ENCODE measurements at regions not wholly inside any gene's neighbourhood (a gene's known extent, or its start where the extent isn't known, plus 50 kb on each side); places are given as distances from the start of the nearest gene placed in this dataset.

- Histone ChIP-seq H3K27ac (ENCODE audit: low read length in 2 of 2) (no peak overlapping the region), H3K36me3 (replicated peaks in 1 of 2; ENCODE audit: control extremely low read depth in 1 of 2, control insufficient read depth in 1 of 2, extremely low read depth in 1 of 2, insufficient read depth in 2 of 2, low read length in 1 of 2) (no peaks in the 10 kb centered on the region), H3K27me3 (replicated peaks in 1 of 4; ENCODE audit: control extremely low read depth in 1 of 4, control insufficient read depth in 3 of 4, insufficient read depth in 4 of 4, low read length in 3 of 4) (no peaks in the 10 kb centered on the region), H2AFZ (ENCODE audit: insufficient read depth, low read depth, low read length, poor library complexity, severe bottlenecking) (no peak overlapping the region), H3K4me1 (ENCODE audit: control insufficient read depth in 2 of 2, insufficient read depth in 2 of 2, low read length in 2 of 2) (no peaks in the 10 kb centered on the region), H3K79me2 (ENCODE audit: control insufficient read depth, insufficient read depth, low read length) (no peaks in the 10 kb centered on the region), H3K9me3 (ENCODE audit: control extremely low read depth in 1 of 3, control insufficient read depth in 2 of 3, insufficient read depth in 1 of 3, low read length in 2 of 3) (no peaks in the 10 kb centered on the region), H4K20me1 (ENCODE audit: control insufficient read depth, insufficient read depth, low read length, poor library complexity, severe bottlenecking) (no peaks in the 10 kb centered on the region), H3K4me3 (ENCODE audit: control extremely low read depth in 1 of 5, extremely low read depth in 1 of 5, insufficient read depth in 1 of 5, low read depth in 2 of 5, low read length in 4 of 5) (no peak overlapping the region), H3K9ac (ENCODE audit: low read length) (no peak overlapping the region), H3K4me2 (replicated peaks; ENCODE audit: low read depth, low read length, poor library complexity, severe bottlenecking) (no peak overlapping the region)
- ATAC-seq (ENCODE audit: low read depth) = no peak
- ChIA-PET POLR2A (no interaction called here), CTCF (no interaction called here)
- no peaks in the 10 kb centered on the region for H3K9me3 Mint-ChIP-seq (ENCODE audit: insufficient read depth)
- intact Hi-C loops (cut with micrococcal nuclease) = no loop called here
- H3K4me1 Mint-ChIP-seq = no peaks in the 10 kb centered on the region
- no peak overlapping the region for H3K4me3 Mint-ChIP-seq
- no peak for TF ChIP-seq CTCF (IDR thresholded peaks at IDR 0.05)
- TF ChIP-seq EZH2 (IDR thresholded peaks at IDR 0.05; ENCODE audit: borderline replicate concordance, insufficient read depth, low read depth, low read length, poor library complexity, severe bottlenecking) = no peak
- H3K27ac Mint-ChIP-seq = no peak overlapping the region
- no peaks in the 10 kb centered on the region for H3K27me3 Mint-ChIP-seq
- no CpG with 5 or more reads among the region's 4 CpGs for WGBS (ENCODE audit: insufficient coverage)
- DNase-seq = no peak
Observed at GRCh38 chr5:104431981-104432380, 869.4 kb upstream of the NUDT12 start.

DNA sequence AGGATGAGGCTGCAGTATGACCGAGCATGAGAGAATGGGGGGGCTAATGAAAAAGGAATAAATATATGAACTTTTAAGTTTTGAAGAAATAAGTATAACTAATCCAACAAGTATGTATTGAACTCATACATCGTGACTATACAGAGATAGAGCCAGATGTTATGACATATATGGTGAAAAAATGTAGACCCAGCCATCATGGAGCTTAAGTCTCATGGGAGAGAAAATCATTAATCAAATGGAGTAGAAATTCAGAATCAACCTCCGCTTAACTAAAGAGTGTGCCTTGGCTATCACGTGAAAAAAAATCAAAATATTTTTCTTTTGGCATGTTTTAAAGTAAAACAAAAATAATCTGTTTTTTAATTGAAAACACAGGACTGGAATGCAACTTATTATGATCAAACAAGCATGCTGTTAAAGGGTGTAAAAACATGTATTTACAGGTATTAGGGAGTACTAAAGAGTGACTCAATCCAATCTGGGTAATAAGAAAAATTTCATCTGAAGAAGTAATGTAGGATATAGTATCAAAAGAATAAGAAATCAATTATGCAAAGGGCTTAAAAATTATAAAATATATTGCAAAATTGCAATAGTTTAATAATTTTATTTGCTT, 868.5 kb upstream of the NUDT12 start:
- Mint-ChIP-seq H3K9me3 (ENCODE audit: insufficient read depth) (no peaks in the 10 kb centered on the region), H3K4me1 (no peaks in the 10 kb centered on the region), H3K27ac (no peak overlapping the region), H3K4me3 (no peak overlapping the region), H3K27me3 (no peaks in the 10 kb centered on the region)
- Histone ChIP-seq H3K36me3 (replicated peaks in 1 of 2; ENCODE audit: control extremely low read depth in 1 of 2, control insufficient read depth in 1 of 2, extremely low read depth in 1 of 2, insufficient read depth in 2 of 2, low read length in 1 of 2) (no peaks in the 10 kb centered on the region), H3K9me3 (ENCODE audit: control extremely low read depth in 1 of 3, control insufficient read depth in 2 of 3, insufficient read depth in 1 of 3, low read length in 2 of 3) (no peaks in the 10 kb centered on the region), H3K4me2 (replicated peaks; ENCODE audit: low read depth, low read length, poor library complexity, severe bottlenecking) (no peak overlapping the region), H3K4me3 (ENCODE audit: control extremely low read depth in 1 of 5, extremely low read depth in 1 of 5, insufficient read depth in 1 of 5, low read depth in 2 of 5, low read length in 4 of 5) (no peak overlapping the region), H3K9ac (ENCODE audit: low read length) (no peak overlapping the region), H3K27ac (ENCODE audit: low read length in 2 of 2) (no peak overlapping the region), H2AFZ (ENCODE audit: insufficient read depth, low read depth, low read length, poor library complexity, severe bottlenecking) (no peak overlapping the region), H3K79me2 (ENCODE audit: control insufficient read depth, insufficient read depth, low read length) (no peaks in the 10 kb centered on the region), H3K4me1 (ENCODE audit: control insufficient read depth in 2 of 2, insufficient read depth in 2 of 2, low read length in 2 of 2) (no peaks in the 10 kb centered on the region), H4K20me1 (ENCODE audit: control insufficient read depth, insufficient read depth, low read length, poor library complexity, severe bottlenecking) (no peaks in the 10 kb centered on the region), H3K27me3 (replicated peaks in 1 of 4; ENCODE audit: control extremely low read depth in 1 of 4, control insufficient read depth in 3 of 4, insufficient read depth in 4 of 4, low read length in 3 of 4) (no peaks in the 10 kb centered on the region)
- ChIA-PET POLR2A (no interaction called here), CTCF (no interaction called here)
- no peak for DNase-seq
- intact Hi-C loops (cut with micrococcal nuclease) = no loop called here
- no peak for TF ChIP-seq CTCF (IDR thresholded peaks at IDR 0.05)
- ATAC-seq (ENCODE audit: low read depth) = no peak
- WGBS (ENCODE audit: insufficient coverage) = no CpG with 5 or more reads among the region's 4 CpGs
